Stimulated activated CD4-positive, alpha-beta T cell treated with anti-CD3 and anti-CD28 coated beads, Interleukin-2, amount 100 ng/mL, for 48 hours (primary cell): ENCODE measurements at regions not wholly inside any gene's neighbourhood (a gene's known extent, or its start where the extent isn't known, plus 50 kb on each side); places are given as distances from the start of the nearest gene placed in this dataset.
A peak's percentile ranks its signal among the peaks of the same experiment; 100 is the strongest.

Source experiments
- DNase-seq, 2 donors: peaks; one replicate each; pipeline ENCODE4 v3.0.0-alpha.2; 2020

DNA sequence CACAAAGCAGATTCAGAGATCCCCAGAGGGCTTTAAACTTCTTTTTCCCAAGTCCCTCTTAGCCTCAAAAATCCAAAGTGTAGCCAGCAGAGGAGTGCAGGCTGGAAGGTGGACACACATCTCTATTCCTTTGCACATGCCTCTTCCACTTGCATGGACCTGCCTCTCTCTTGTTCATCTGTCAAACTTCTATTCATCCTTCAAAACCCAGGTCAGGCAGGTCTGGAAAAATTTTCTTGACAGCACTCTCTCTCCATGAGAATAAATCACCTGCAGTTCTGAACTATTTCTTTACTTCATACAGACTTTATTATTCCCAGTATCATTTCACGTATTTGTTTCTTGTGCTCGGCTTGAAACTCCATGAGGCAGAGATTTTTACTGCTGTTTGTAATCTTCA, 127.5 kb downstream of the SS18 start:
- no peak for DNase-seq

DNA sequence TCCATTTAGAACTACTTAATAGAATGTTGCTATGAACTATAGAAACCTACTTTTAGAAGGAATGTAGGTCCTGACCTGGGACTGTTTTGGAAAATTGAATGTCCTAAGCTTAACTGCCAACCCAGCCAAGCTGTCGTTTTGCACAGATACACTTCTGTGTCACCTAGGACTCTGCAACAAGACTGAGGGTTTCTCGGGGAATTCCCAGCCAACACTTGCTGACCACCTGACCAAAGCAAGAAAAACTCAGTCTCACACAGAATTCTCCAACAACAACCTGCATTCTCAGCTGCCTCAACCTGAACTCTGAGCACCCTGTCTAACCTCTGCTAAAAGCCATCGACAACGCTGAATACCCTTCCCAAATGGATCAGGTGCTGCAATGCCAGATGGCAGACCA, 128.2 kb downstream of the SS18 start:
- no peak for DNase-seq

DNA sequence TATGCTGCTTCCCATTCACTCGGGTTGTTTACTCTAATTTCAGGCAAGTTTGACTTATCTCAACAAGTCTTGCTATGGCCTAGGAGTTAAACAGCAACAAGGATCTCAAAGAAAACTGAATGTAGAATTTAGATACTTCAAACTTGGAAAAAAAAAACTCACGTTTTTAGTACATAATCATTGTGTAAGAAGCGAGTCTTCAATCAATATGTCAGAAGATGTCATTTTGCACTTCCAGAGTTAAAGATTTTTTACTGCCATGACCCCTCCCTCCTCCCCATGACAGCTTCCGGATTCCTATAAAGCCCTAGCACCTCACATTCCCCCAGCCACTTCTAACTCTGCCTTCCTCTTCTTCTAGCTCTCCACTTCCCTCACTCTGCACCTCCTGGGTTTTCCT, 133.4 kb downstream of the SS18 start:
- no peak for DNase-seq

DNA sequence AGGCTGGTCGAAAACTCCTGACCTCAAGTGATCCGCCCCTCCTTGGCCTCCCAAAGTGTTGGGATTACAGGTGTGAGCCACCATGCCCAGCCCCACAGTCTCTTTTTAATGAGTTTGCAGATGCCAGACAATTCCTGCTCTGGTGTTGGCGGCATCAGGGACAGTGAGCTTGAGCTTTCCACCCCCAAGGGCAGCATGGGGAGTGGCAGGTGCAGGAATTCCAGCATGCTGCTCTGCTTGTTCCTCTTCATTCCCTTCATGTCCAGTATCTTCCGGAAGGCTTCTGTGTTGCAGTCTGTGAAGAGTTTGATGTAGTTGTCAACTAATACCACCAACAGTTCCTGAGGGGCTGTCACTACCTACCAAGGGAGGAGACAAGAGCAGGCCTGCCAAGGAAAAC, 137.3 kb downstream of the SS18 start:
- DNase-seq, result no peak

DNA sequence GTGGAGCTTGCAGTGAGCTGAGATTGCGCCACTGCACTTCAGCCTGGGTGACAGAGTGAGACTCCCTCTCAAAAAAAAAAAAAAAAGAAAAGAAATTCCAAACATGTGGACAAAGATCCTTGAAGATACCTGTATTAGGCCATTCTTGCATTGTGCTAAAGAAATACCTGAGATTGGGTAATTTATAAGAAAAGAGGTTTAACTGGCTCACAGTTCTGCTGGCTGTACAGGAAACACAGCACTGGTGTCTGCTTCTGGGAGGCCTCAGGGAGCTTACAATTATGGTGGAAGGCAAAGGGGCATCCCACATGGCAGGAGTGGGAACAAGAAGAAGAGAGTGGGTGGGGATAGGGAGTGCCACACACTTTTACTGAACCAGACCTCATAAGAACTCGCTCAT, 140.1 kb downstream of the SS18 start:
- no peak for DNase-seq

DNA sequence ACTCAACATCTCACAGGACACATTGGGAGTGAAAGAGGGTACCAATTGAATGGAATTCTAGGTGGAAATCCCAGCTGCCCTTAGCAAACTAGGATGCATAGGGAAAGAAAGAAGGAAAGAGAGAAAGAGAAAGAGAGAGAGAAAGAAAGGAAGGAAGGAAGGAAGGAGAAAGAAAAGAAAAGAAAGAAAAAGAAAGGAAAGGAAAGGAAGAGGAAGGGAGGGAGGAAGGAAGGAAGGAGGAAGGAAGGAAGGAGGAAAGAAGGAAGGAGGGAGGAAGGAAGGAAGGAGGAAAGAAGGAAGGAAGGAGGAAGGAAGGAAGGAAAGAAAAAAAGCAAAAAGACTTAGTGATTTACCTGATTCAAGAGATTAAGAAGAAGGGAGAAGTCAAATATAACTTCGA, 143.9 kb downstream of the SS18 start:
- no peak for DNase-seq

DNA sequence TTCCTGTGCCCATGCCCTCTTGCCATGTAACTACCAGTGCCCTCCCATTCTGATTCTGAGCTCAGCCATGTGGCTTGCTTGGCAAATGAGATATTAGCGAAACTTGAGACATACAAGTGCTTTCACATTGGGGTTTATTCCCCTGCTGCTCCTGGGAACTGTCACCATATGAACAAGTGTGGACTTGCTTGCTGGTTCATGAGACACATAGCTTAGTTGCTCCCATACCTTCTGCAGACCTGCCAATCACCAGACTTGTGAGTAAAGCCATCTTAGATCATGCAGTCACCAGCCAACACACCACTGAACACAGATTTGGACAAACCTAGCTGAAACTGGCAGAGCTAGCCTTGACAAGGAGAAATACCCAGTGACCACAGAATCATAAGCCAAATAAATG, 155.1 kb downstream of the SS18 start:
- DNase-seq, result no peak

DNA sequence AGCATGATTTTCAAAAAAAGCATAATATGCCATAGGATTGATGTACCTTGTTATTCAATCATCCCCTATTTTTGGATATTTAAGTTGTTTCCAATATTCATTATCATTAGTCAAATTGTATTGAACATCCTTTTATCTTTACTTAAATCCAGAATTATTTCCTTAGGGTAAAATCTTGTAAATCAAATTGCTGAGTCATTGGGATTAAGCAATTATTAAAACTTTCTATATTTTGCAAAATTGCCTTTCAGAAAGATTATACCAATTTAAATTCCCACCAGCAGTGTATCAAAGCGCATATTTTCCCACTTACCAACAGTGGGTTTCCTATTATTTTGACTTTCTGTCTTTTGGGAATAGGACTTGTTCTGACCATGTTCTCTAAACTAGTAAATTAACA, 159.3 kb downstream of the SS18 start:
- no peak for DNase-seq

DNA sequence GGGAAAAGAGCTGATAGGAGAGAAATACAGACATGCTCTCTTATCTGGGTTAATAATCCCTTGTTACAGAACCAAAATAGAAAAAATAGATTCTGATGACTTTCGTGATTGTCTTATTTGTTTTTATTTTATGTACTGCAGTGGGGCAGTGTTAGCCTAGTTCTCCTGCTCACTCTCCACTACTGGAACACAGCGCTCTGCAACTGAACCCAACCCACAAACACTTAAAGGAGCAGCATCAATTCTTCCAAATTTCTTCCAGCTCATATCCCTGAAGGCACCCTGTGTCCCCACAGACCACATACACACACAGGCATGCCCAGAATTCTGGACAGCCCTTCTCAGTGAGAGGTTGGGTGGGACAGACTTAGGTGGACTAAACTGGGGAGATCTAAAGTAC, 160.6 kb downstream of the SS18 start:
- DNase-seq, result no peak

DNA sequence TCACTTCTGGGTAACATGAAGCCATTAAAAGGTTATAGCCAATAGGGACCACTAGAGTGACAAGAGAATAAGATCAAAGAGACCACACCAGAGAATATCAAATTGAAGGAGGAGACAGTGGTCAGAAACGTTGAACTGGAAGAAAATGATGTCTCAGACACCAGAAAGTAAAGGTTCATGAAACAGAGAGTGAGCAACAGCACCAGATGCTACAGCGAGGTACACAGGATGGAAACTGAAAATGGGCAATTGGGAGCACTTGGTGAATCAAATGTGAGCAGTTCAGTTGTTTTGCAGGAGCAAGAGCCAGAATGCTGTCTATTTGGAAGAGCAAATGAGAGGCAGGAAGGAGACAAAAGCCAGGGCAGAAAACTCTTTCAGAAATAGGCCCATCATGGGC, 162.6 kb downstream of the SS18 start:
- DNase-seq, result no peak

DNA sequence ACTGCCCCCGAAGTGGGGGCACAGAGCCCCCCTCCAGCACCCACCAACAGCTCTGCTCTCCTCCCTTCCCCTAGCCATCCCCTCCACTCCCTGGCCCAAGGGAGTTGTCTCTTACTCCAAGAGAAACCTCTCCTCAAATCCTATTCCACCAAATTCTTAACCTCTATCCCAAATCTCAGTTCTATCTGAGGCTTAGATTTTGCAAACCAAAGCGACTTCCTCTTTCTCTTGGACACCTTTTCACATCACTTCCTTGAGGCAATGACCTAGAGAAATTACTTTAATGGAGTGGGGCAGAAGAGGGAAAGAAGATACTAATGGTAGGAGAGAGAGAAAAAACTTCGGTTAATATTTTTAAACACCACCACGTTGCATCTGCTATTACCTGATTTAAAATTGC, 167.2 kb downstream of the SS18 start:
- DNase-seq, result no peak

DNA sequence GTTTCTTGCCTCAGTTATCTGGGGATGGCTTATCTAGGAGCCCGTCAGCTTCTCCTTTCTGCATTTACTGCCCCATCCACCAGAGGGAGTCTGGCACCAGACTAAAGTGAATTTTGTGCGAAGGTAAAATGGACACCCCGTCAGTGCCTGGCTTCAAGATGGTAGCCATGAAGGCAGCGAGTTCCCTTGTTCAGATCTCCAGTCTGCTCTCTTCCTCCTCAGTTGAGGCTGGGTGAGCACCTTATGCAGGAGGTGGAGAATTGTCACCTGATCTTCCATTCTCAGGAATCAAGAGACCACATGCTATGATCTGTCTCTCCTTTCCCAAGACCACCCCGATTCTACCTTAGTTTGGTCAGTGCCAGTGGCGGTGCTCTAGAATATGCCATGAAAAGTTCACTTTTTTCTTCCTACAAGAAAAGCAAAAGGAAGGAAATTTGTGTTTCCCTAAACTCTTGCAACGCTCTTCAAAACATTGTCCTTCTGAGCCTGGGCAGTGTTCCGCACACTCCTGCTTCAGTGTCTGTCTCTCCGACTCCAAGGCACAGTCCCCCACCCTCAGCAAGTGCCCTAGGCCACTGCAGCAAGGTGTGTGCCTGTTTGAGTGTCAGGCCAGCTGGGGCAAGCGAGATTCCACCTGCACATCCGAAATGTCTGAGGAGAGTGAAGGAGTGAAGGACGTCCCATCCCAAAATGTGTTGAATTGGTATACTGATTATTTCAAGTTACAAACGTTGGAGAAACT, 168.6 kb downstream of the SS18 start:
- peak; percentile 26 to 39 for DNase-seq

DNA sequence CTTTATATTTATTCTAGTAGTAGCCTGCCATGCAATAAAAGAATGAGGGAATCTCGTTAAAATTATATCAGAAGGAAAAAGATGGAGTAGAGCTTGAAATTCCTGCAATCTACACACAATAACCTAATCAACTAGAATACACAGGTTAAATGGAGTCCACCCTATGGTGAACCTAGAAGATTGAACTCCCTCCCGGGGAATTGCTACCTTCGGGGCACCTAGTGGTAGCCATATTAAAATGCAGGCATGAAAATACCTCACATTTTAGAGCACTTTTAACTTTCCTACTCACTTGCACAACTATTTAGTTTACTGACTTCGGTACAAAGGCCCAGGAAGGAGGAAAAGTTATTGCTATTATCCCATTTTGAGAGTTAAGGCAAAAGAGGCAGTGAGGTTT, 174.5 kb downstream of the SS18 start:
- no peak for DNase-seq

DNA sequence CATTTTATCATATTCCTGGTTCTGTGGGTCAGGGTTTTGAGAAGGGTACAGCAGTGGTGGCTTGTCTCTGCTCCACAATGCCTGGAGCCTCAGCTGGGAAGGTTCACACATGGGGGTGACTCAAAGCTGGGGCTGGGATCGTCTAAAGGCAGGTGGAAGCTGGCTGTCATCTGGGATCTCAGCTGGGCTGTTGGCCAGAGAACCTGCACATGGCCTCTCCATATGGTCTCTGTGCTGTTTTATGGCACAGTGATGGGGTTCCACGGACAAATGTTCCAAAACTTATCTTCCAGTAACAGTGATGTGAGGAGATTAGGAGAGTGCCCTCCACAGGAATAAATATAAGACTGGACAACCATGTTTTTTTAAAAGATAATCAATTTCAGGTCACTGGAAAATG, 191.4 kb downstream of the SS18 start:
- DNase-seq, result no peak

DNA sequence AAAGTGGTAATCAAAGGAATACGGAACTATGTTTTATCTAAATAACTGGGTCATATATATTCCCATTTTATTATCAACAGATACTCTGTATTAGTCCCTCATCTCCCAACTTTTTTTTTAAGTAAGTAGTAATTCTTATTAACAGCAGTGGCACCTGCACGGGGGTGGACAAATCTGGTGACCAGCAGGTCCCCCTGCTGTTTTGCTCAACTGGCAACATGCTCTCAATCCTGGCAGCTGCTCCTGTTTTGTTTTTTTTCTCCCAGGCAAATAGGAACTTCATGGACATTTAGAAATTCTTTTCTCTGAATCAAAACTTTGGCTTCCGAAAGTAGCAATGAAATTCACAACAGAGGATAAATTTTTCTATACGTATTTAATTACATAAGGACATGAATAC, 193.5 kb downstream of the SS18 start:
- DNase-seq, result no peak

DNA sequence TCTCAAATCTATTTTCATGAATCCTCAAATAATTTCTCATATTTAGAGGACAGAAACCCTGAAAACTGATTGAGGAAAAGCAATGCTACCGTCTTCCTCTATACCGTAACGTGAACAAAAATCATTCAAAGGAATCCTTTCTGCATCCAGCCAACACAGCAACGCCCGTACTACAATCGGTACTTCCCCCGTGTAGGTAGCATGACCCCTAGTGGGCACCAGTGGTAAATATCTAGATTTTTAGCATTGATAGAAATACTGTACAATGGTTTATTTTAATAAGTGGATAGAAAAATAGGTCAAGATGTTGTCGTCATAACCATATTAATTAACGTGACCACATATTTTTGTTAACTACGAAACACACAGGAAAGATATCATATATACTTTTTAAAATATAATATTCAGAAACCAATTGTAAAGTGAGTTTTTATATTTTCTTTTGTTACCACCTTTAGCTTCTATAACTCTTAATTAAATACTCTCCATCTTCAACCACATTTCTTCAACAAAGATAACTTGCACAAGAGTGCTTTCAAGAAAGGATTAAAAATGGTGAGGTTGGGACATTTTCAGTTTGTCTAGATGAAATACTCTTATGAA, 194.1 kb downstream of the SS18 start:
- peak; percentile 13 to 15 for DNase-seq

DNA sequence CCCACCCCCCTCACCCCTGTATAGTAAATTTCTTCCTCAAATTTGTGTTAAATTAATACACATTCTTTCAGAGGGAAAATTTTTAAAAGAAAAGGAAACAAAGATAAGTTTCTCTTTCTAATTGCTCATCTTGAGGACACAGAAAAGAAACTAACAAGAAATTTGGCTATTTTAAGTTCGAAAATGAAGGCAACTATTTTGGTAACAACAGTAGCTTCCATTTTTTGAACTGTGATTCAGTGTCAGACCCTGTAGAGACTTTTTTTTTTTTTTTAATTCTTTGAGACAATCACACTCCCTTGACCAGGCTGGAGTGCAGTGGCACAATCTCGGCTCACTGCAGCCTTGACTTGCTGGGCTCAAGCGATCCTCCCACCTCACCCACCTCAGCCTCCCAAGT, 194.9 kb downstream of the SS18 start:
- no peak for DNase-seq

DNA sequence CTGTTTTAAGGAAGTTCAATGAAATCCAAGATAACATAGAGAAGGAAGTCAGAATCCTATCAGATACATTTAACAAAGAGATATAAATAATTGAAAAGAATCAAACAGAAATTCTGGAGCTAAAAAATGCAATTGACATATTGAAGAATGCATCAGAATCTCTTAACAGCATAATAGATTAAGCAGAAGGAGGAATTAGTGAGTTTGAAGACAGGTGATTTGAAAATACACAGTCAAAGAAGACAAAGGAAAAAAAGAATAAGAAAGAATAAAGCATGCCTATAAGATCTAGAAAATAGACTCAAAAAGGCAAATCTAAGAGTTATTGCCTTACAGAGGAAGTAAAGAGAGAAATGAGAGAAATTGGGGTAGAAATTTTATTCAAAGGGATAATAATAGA, 204.1 kb downstream of the SS18 start:
- DNase-seq, result no peak

DNA sequence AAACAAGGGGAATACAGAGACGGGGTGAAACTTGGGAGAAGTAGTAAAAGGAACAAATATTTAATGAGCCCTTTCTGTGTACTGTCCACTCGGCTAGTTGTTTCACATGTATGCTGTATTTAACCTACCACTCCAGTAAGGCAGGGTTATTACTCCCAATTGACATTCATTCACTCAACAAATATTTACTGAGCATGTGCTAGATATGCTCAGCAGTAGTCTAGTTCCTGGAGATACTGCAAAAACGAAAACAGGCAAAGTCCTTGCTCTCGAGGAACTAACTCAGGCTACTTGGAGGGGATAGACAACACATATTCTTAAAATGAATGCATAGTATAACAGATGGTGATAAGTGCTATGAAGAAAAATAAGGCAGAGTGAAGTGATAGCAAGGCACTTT, 207.3 kb downstream of the SS18 start:
- no peak for DNase-seq

DNA sequence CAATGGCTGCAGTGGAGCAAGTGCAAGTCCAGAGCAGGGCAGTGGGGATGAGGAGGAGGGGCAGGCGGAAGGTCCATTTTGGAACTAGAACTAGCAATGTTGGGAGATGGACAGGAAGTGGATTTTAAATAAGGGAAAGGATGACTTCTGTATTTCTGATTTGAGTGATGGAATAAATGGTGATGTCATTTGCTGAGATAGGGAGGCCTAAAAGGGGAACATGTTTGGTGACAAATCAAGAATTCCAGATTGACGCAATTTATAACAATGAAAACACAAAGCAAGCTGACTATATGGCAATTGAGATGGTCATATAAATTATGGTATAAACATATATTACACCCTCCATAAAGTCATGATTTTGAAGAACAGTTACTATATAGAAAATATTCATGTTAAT, 209.3 kb downstream of the SS18 start:
- DNase-seq, result no peak

DNA sequence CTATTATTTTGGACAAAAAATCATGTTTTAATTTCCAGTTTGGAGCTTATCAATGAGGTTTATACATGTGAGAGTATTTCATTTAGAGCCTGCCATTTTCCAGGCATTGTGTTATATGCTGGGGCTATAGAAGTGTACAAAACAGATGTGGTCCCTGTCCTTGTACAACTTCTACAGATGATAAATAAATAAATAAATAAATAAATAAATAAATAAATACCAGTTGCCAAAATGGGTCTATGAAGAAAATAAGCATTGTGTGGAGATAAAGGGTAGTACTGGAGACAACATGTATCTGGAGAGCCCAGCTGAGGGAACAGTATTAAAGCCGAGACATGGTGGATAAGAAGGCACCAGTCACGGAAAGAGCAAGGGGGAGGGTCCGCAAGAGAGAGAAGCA, 210.0 kb downstream of the SS18 start:
- no peak for DNase-seq

DNA sequence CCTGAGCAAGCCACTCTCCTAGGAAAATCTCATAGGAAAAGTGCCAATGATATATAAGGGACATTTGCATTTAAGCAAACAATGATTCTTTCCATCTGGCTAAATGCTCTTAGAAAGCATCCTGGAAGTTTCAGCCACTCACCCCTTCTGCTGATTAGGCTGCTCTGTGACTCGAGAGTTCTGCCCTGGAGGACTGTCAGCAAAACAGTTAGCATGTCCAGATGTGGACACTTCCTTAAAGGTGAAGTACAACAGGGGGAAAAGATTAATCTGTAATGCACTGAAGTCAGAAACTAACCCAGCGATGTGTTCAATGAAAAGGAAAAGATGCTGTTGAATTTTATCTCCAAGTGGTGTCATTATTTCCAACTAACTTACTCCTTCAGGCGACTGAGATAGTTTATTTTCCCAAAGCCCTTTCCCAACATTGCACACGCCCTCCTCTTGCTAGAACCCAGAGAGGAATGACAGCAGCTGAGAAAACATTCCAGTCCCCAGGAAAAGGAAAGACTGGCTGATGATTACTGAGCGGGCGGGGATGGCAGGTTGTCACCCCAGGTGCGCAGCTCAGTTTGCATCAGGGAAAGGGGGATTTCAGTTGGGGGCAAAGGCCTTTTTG, 214.0 kb downstream of the SS18 start:
- no peak for DNase-seq

DNA sequence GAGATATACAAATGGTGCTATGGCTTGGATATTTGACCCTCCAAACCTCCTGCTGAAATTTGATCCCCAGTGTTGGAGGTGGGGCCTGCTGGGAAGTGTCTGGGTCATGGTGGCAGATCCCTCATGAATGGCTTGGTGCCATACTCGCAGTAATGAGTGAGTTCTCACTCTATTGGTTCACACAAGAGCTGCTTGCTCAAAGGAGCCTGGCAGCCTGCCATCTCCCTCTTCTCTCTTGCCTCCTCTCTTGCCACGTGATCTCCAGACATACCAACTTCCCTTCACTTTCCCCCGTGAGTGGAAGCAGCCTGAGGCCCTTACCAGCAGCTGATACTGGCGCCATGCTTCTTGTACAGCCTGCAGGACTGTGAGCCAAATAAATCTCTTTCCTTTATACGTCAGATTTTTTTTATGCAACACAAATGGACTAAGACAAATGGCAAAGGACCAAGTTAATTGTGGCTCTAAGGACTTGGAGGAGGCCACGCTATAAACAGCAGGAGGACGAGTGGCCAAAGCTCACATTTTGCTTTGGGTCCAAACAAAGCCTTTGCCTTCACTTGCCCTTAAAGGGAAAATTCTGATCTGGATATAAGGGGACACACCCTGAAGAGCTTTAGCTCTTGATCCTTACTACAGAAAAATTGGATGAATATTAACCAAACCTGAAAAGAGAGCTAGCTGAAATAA, 214.7 kb downstream of the SS18 start:
- DNase-seq, result no peak

DNA sequence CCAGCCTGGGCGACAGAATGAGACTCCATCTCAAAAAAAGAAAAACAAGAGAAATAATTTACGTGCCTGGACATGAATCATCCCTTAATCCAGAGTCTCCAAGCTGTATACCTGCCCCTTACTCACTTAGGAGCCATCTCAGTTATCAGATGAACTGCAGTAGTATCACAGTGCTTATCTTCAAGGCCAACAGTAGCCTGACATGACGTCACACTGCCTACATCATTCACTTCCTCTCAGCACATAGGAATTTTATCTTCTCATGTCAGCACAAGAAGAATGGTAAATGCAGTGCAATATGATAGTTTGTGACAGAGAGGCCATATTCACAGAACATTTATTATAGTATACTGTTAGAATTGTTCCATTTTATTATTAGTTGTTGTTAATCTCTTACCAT, 216.6 kb downstream of the SS18 start:
- no peak for DNase-seq
